HEK293 (cell line): ENCODE measurements at regions not wholly inside any gene's neighbourhood (a gene's known extent, or its start where the extent isn't known, plus 50 kb on each side); places are given as distances from the start of the nearest gene placed in this dataset.
"Not testable (repeated sequence)": the region's sequence is repeated elsewhere in the genome, so short reads cannot be mapped to it uniquely, and the experiment has no call there.

Source experiments
- CTCF ChIA-PET: fragments of 350-600 bp; formaldehyde crosslinking; extraction: SDS; loops from one replicate; lab custom pipeline; 2021; ENCODE audit warnings: antibody characterized with exemption; lab: Yijun Ruan, JAX
- POLR2A ChIA-PET: fragments of 300-600 bp; formaldehyde crosslinking; extraction: SDS; loops from one replicate; lab custom pipeline; 2020; ENCODE audit warnings: antibody characterized with exemption, inconsistent platforms; lab: Yijun Ruan, JAX
- H3K27ac ChIP-seq: fragments of 200-500 bp; sonication (Bioruptor generic); 2 replicates; pipeline ENCODE4 v1.5.1; 2014; ENCODE audit warnings: low read depth, low read length, control low read depth, inconsistent platforms; ENCODE audit errors: extremely low read depth
- H3K36me3 ChIP-seq, 2 experiments: fragments of 200-500 bp in 1 of 2; sonication (Bioruptor generic) in 1 of 2; 1 replicate in 1 of 2; 2 replicates in 1 of 2; pipeline ENCODE4 v1.5.1; 2014 to 2017; ENCODE audit warnings: inconsistent platforms in 2 of 2, low read length in 2 of 2; ENCODE audit not compliant: control insufficient read depth in 2 of 2, insufficient read depth in 1 of 2
- H3K4me1 ChIP-seq: fragments of 200-500 bp; sonication (Bioruptor generic); 2 replicates; pipeline ENCODE4 v1.5.1; 2014; ENCODE audit warnings: mild to moderate bottlenecking, low read length, inconsistent platforms; ENCODE audit not compliant: control insufficient read depth, insufficient read depth
- H3K4me3 ChIP-seq: 2 replicates; pipeline ENCODE4 v1.5.1; 2011; ENCODE audit warnings: low read depth, mild to moderate bottlenecking, control low read depth, low read length, moderate library complexity
- H3K9me3 ChIP-seq: fragments of 200-500 bp; sonication (Bioruptor generic); 2 replicates; pipeline ENCODE4 v1.5.1; 2014; ENCODE audit warnings: low read depth, low read length, inconsistent platforms; ENCODE audit not compliant: control insufficient read depth, insufficient read depth
- BCL11A ChIP-seq: fragments of 450-650 bp; formaldehyde crosslinking; IDR thresholded peaks from 2 replicates; pipeline ENCODE4 v1.5.1; 2016; ENCODE audit warnings: low read depth, missing biosample characterization, missing genetic modification characterization
- BCL6B ChIP-seq: fragments of 450-650 bp; formaldehyde crosslinking; IDR thresholded peaks from 2 replicates; pipeline ENCODE4 v1.5.1; 2017; ENCODE audit warnings: missing biosample characterization, missing genetic modification characterization
- HOXA7 ChIP-seq: sonication (generic); formaldehyde crosslinking; IDR thresholded peaks from 2 replicates; pipeline ENCODE4 v1.8.1; 2022; ENCODE audit warnings: missing genetic modification reagents, borderline replicate concordance
- KLF9 ChIP-seq: fragments of 450-650 bp; formaldehyde crosslinking; IDR thresholded peaks from 2 replicates; pipeline ENCODE4 v1.5.1; 2016; ENCODE audit warnings: missing biosample characterization, missing genetic modification characterization, low read depth
- SCRT1 ChIP-seq: fragments of 450-650 bp; formaldehyde crosslinking; IDR thresholded peaks from 2 replicates; pipeline ENCODE4 v1.5.1; 2016; ENCODE audit warnings: missing biosample characterization, missing genetic modification characterization, borderline replicate concordance
- SP2 ChIP-seq: fragments of 450-650 bp; formaldehyde crosslinking; IDR thresholded peaks from 2 replicates; pipeline ENCODE4 v1.5.1; 2016; ENCODE audit warnings: missing biosample characterization, missing genetic modification characterization
- YY1 ChIP-seq: fragments of 450-650 bp; formaldehyde crosslinking; IDR thresholded peaks from 2 replicates; pipeline ENCODE4 v1.5.1; 2018; ENCODE audit warnings: missing biosample characterization, missing genetic modification characterization
- ZNF112 ChIP-seq: fragments of 450-650 bp; formaldehyde crosslinking; IDR thresholded peaks from 2 replicates; pipeline ENCODE4 v1.5.0; 2017; ENCODE audit warnings: missing biosample characterization, missing genetic modification characterization
- ZNF169 ChIP-seq: fragments of 450-650 bp; formaldehyde crosslinking; IDR thresholded peaks from 2 replicates; pipeline ENCODE4 v1.5.1; 2016; ENCODE audit warnings: missing biosample characterization, missing genetic modification characterization
- ZNF18 ChIP-seq: fragments of 450-650 bp; formaldehyde crosslinking; IDR thresholded peaks from 2 replicates; pipeline ENCODE4 v1.5.1; 2016; ENCODE audit warnings: missing biosample characterization, missing genetic modification characterization
- ZNF221 ChIP-seq: fragments of 450-650 bp; formaldehyde crosslinking; IDR thresholded peaks from 2 replicates; pipeline ENCODE4 v1.5.1; 2017; ENCODE audit warnings: missing biosample characterization, missing genetic modification characterization, borderline replicate concordance
- ZNF248 ChIP-seq: fragments of 450-650 bp; formaldehyde crosslinking; IDR thresholded peaks from 2 replicates; pipeline ENCODE4 v1.5.1; 2017; ENCODE audit warnings: missing biosample characterization, missing genetic modification characterization
- ZNF274 ChIP-seq, 2 experiments: fragments of 200-500 bp in 1 of 2; fragments of 450-650 bp in 1 of 2; sonication (Bioruptor generic) in 1 of 2; formaldehyde crosslinking in 1 of 2; IDR thresholded peaks; 2 replicates each; pipeline versions ENCODE4 v1.5.1 to v1.6.1; 2014 to 2016; ENCODE audit warnings: borderline replicate concordance in 1 of 2, inconsistent platforms in 1 of 2, low read length in 1 of 2, missing biosample characterization in 1 of 2, missing genetic modification characterization in 1 of 2
- ZNF292 ChIP-seq: fragments of 450-650 bp; formaldehyde crosslinking; IDR thresholded peaks from 2 replicates; pipeline ENCODE4 v1.5.1; 2016; ENCODE audit warnings: low read depth, missing biosample characterization, missing genetic modification characterization, borderline replicate concordance
- ZNF350 ChIP-seq: fragments of 450-650 bp; formaldehyde crosslinking; IDR thresholded peaks from 2 replicates; pipeline ENCODE4 v1.5.0; 2017; ENCODE audit warnings: missing biosample characterization, mild to moderate bottlenecking, missing genetic modification characterization
- ZNF366 ChIP-seq: fragments of 450-650 bp; formaldehyde crosslinking; conservative IDR thresholded peaks from 2 replicates; pipeline ENCODE4 v1.5.1; 2016; ENCODE audit warnings: missing biosample characterization, missing genetic modification characterization
- ZNF391 ChIP-seq: fragments of 450-650 bp; formaldehyde crosslinking; IDR thresholded peaks from 2 replicates; pipeline ENCODE4 v1.5.1; 2016; ENCODE audit warnings: low read depth, missing biosample characterization, missing genetic modification characterization, borderline replicate concordance
- ZNF404 ChIP-seq: fragments of 450-650 bp; formaldehyde crosslinking; IDR thresholded peaks from 2 replicates; pipeline ENCODE4 v1.5.1; 2017; ENCODE audit warnings: missing biosample characterization, missing genetic modification characterization
- ZNF473 ChIP-seq: fragments of 450-650 bp; formaldehyde crosslinking; IDR thresholded peaks from 2 replicates; pipeline ENCODE4 v1.5.1; 2017; ENCODE audit warnings: missing biosample characterization, missing genetic modification characterization
- ZNF544 ChIP-seq: fragments of 450-650 bp; formaldehyde crosslinking; IDR thresholded peaks from 2 replicates; pipeline ENCODE4 v1.5.0; 2017; ENCODE audit warnings: missing biosample characterization, missing genetic modification characterization
- ZNF600 ChIP-seq: fragments of 450-650 bp; formaldehyde crosslinking; IDR thresholded peaks from 2 replicates; pipeline ENCODE4 v1.5.1; 2016; ENCODE audit warnings: missing biosample characterization, missing genetic modification characterization
- ZNF621 ChIP-seq: fragments of 450-650 bp; formaldehyde crosslinking; IDR thresholded peaks from 2 replicates; pipeline ENCODE4 v1.5.1; 2017; ENCODE audit warnings: missing biosample characterization, missing genetic modification characterization
- ZNF645 ChIP-seq: fragments of 450-650 bp; formaldehyde crosslinking; IDR thresholded peaks from 2 replicates; pipeline ENCODE4; 2016; ENCODE audit warnings: missing biosample characterization, missing genetic modification characterization
- ZNF677 ChIP-seq: fragments of 450-650 bp; IDR thresholded peaks from 2 replicates; pipeline ENCODE4 v1.5.0; 2018; ENCODE audit warnings: missing biosample characterization, mild to moderate bottlenecking, missing genetic modification characterization, moderate library complexity
- ZNF747 ChIP-seq: fragments of 450-650 bp; formaldehyde crosslinking; IDR thresholded peaks from 2 replicates; pipeline ENCODE4 v1.5.1; 2016; ENCODE audit warnings: missing biosample characterization, missing genetic modification characterization

GRCh38 chr16:85531516-85531915, 81.6 kb upstream of the GSE1 start:
- Histone ChIP-seq H3K9me3 (no peaks in the 10 kb centered on the region), H3K27ac (no peak overlapping the region), H3K36me3 (no peaks in the 10 kb centered on the region), H3K4me3 (no peak overlapping the region), H3K4me1 (no peaks in the 10 kb centered on the region)
- POLR2A ChIA-PET, result interaction anchor here (0.6 kb wide), 1 partner anchor 117 kb away, joined by 3 read pairs; no protein-coding TSS in a partner anchor
- TF ChIP-seq ZNF600 (tag by site-specific recombination), result no peak
- TF ChIP-seq ZNF112, result no peak
- no peak for TF ChIP-seq YY1 (tag by site-specific recombination)
- TF ChIP-seq SCRT1 (tag by site-specific recombination), result no peak
- no peak for TF ChIP-seq ZNF221 (tag by site-specific recombination)
- no peak for TF ChIP-seq ZNF645
- no peak for TF ChIP-seq ZNF366 (tag by site-specific recombination)
- no peak for TF ChIP-seq ZNF544 (tag by site-specific recombination)
- no peak for TF ChIP-seq SP2 (tag by site-specific recombination)
- TF ChIP-seq ZNF677, result no peak
- TF ChIP-seq ZNF747 (tag by site-specific recombination), result no peak
- TF ChIP-seq KLF9 (tag by site-specific recombination), result no peak
- TF ChIP-seq HOXA7 (CRISPR knock-in tag), result no peak
- TF ChIP-seq ZNF292 (tag by site-specific recombination), result no peak
- no peak for TF ChIP-seq ZNF169
- TF ChIP-seq ZNF18 (tag by site-specific recombination), result no peak
- no peak for TF ChIP-seq BCL11A (tag by site-specific recombination)
- CTCF ChIA-PET, result interaction anchor here (0.8 kb wide), 1 partner anchor 9 kb away, joined by 3 read pairs; no protein-coding TSS in a partner anchor

- ChIA-PET POLR2A (interaction anchor here (0.6 kb wide), 1 partner anchor 117 kb away, joined by 3 read pairs; no protein-coding TSS in a partner anchor), CTCF (no interaction called here)
These were observed 81.0 kb upstream of the GSE1 start for GRCh38 chr16:85532147-85532546.

GRCh38 chr16:85533593-85533992, 79.5 kb upstream of the GSE1 start:
- H3K27ac ChIP-seq, H3K4me1 ChIP-seq, H3K4me3 ChIP-seq, H3K9me3 ChIP-seq, CTCF ChIA-PET, POLR2A ChIA-PET, H3K36me3 ChIP-seq: not testable (repeated sequence)

More at GRCh38 chr16:85532147-85532546, 81.0 kb upstream of the GSE1 start:
- no peaks in the 10 kb centered on the region for H3K4me1 ChIP-seq
- no peaks in the 10 kb centered on the region for H3K36me3 ChIP-seq
- H3K27ac ChIP-seq, result no peak overlapping the region
- TF ChIP-seq BCL6B (tag by site-specific recombination) (no peak), ZNF473 (tag by site-specific recombination) (no peak), ZNF391 (no peak), ZNF621 (tag by site-specific recombination) (no peak), ZNF248 (tag by site-specific recombination) (no peak), ZNF274 (IDR thresholded peaks at IDR 0.05; ENCODE audit: low read length) (no peak), ZNF274 (tag by site-specific recombination; IDR thresholded peaks at IDR 0.05; ENCODE audit: borderline replicate concordance) (no peak), ZNF350 (no peak), ZNF404 (tag by site-specific recombination) (no peak)
- no peaks in the 10 kb centered on the region for H3K9me3 ChIP-seq
- H3K4me3 ChIP-seq, result no peak overlapping the region
